ENCODE measurements at regions not wholly inside any gene's neighbourhood (a gene's known extent, or its start where the extent isn't known, plus 50 kb on each side); places are given as distances from the start of the nearest gene placed in this dataset.

GRCh38 chr5:174271316-174271715 lies 225.8 kb downstream of the NSG2 start (continued):
- TF ChIP-seq EP300 (IDR thresholded peaks at IDR 0.05; ENCODE audit: borderline replicate concordance in 1 of 2, control insufficient read depth in 1 of 2, low read depth in 2 of 2, low read length in 2 of 2) (no peak), PML (IDR thresholded peaks at IDR 0.05; ENCODE audit: low read length) (no peak), WRNIP1 (IDR thresholded peaks at IDR 0.05; ENCODE audit: borderline replicate concordance, low read depth, low read length) (no peak), ELK1 (IDR thresholded peaks at IDR 0.05; ENCODE audit: low read depth, low read length) (no peak), CBFB (IDR thresholded peaks at IDR 0.05; ENCODE audit: low read depth) (no peak), SKIL (IDR thresholded peaks at IDR 0.05; ENCODE audit: low read depth, poor library complexity, severe bottlenecking) (no peak), HCFC1 (IDR thresholded peaks at IDR 0.05; ENCODE audit: low read length) (no peak), SREBF2 (IDR thresholded peaks at IDR 0.05; ENCODE audit: low read length) (no peak), FOXK2 (IDR thresholded peaks at IDR 0.05) (no peak), SIN3A (IDR thresholded peaks at IDR 0.05; ENCODE audit: low read depth, low read length) (no peak), ZNF274 (IDR thresholded peaks at IDR 0.05; ENCODE audit: insufficient read depth, insufficient read length) (no peak)

GRCh38 chr5:174272671-174273070 lies 227.2 kb downstream of the NSG2 start:
- peak overlapping the region; percentile 59; the same call in 1 of the 2 replicates for H3K4me2 ChIP-seq (ENCODE audit: control insufficient read depth, insufficient read depth)
- no TSS peak for BruUV-seq (replicated peaks)
- peaks cover 10% of the 10 kb centered on the region for H3K9me3 ChIP-seq (replicated peaks; ENCODE audit: control insufficient read depth, insufficient read depth, low read length)
- DNase-seq (ENCODE audit: low read depth, low spot score) (no peak), ATAC-seq (peak; percentile 52), FAIRE-seq (no peak)
- H3K9ac ChIP-seq (ENCODE audit: control insufficient read depth, insufficient read depth, low read length) = peak overlapping the region; percentile 17
- H3K27me3 ChIP-seq (replicated peaks in 1 of 2; ENCODE audit: control insufficient read depth in 2 of 2, insufficient read depth in 2 of 2, low read length in 1 of 2) = no peaks in the 10 kb centered on the region
- ChIA-PET RAD21 (ENCODE audit: unreplicated experiment) (interaction anchor here (1.3 to 1.7 kb wide), 2 partner anchors 9 to 28 kb away, joined by 5 to 8 read pairs; no protein-coding TSS in a partner anchor), SMC1A (ENCODE audit: uncharacterized antibody, unreplicated experiment) (interaction anchor here (1.6 to 2.0 kb wide), 3 partner anchors 15 to 100 kb away, joined by 3 to 6 read pairs (median 5); no protein-coding TSS in a partner anchor), CTCF (interaction anchor here (1.8 kb wide), 1 partner anchor 226 kb away, joined by 4 read pairs; no protein-coding TSS in a partner anchor), POLR2A (no interaction called here)
- in situ Hi-C loops (cut with MboI) (no loop called here), intact Hi-C loops (cut with micrococcal nuclease; ENCODE audit: unreplicated experiment) (no loop called here)
- TF ChIP-seq POLR2A (IDR thresholded peaks at IDR 0.05; ENCODE audit: low read depth, low read length) (0 out of 2 replicates have a peak, but pooled peaks have one; percentile 16), POLR2AphosphoS5 (IDR thresholded peaks at IDR 0.05; ENCODE audit: low read length) (no peak)
- H3K27ac ChIP-seq (ENCODE audit: control insufficient read depth, insufficient read depth) = peak overlapping the region; percentile 84
- peaks cover 23% of the 10 kb centered on the region for H3K4me1 ChIP-seq (ENCODE audit: control insufficient read depth, insufficient read depth, low read length)
- H4K20me1 ChIP-seq (ENCODE audit: control insufficient read depth, insufficient read depth) = no peaks in the 10 kb centered on the region
- H3K4me3 ChIP-seq = 0 out of 2 replicates have a peak overlapping the region, but pooled peaks have one; percentile 4
- no peaks in the 10 kb centered on the region for H3K79me2 ChIP-seq (ENCODE audit: control insufficient read depth, insufficient read depth, low read length)
- peak overlapping the region; percentile 59 for H2AFZ ChIP-seq (ENCODE audit: control insufficient read depth, low read depth, low read length)
- no peaks in the 10 kb centered on the region for H3K36me3 ChIP-seq (ENCODE audit: control insufficient read depth in 2 of 2, insufficient read depth in 2 of 2, low read length in 1 of 2)
- 58% methylated on average over 2 of the region's 2 CpGs for WGBS (ENCODE audit: insufficient coverage, insufficient replicate concordance, low lambda C conversion rate, missing lambda C conversion rate)

Data from GM12878 (cell line).